Choroid plexus epithelial cell (primary cell): ENCODE measurements at regions not wholly inside any gene's neighbourhood (a gene's known extent, or its start where the extent isn't known, plus 50 kb on each side); places are given as distances from the start of the nearest gene placed in this dataset.

Experiments used
- DNase-seq: peaks from one replicate; pipeline ENCODE4 v3.0.0-alpha.2; 2010; ENCODE audit warnings: low read depth
- H3K4me3 ChIP-seq: 2 replicates; pipeline ENCODE4 v1.5.1; 2011; ENCODE audit warnings: low read depth, mild to moderate bottlenecking, control low read depth, low read length, moderate library complexity
- TF ChIP-seq, protein P1 (sequence below): conservative IDR thresholded peaks from 2 replicates; pipeline ENCODE4 v1.5.1; 2011; ENCODE audit warnings: low read depth, mild to moderate bottlenecking, control low read depth, inconsistent platforms, low read length, moderate library complexity

DNA sequence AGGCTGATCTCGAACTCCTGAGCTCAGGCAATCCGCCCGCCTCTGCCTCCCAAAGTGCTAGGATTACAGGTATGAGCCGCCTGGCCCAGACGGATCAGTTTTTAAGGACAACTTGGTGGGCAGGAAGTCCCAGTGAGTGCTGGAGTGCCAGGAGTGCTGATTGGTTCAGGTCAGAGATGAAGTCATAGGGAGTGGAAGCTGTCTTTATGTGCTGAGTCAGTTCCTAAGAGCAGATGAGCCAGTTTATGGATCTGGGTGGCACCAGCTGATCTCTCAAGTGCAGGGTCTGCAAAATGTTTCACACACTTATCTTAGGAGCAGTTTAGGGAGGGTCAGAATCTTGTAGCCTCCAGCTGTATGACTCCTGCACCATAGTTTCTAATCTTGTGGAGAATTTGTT lies 292.1 kb upstream of the ELAVL2 start:
- TF ChIP-seq, protein P1, sequence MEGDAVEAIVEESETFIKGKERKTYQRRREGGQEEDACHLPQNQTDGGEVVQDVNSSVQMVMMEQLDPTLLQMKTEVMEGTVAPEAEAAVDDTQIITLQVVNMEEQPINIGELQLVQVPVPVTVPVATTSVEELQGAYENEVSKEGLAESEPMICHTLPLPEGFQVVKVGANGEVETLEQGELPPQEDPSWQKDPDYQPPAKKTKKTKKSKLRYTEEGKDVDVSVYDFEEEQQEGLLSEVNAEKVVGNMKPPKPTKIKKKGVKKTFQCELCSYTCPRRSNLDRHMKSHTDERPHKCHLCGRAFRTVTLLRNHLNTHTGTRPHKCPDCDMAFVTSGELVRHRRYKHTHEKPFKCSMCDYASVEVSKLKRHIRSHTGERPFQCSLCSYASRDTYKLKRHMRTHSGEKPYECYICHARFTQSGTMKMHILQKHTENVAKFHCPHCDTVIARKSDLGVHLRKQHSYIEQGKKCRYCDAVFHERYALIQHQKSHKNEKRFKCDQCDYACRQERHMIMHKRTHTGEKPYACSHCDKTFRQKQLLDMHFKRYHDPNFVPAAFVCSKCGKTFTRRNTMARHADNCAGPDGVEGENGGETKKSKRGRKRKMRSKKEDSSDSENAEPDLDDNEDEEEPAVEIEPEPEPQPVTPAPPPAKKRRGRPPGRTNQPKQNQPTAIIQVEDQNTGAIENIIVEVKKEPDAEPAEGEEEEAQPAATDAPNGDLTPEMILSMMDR, result no peak
- no peak overlapping the region for H3K4me3 ChIP-seq
- DNase-seq, result no peak

DNA sequence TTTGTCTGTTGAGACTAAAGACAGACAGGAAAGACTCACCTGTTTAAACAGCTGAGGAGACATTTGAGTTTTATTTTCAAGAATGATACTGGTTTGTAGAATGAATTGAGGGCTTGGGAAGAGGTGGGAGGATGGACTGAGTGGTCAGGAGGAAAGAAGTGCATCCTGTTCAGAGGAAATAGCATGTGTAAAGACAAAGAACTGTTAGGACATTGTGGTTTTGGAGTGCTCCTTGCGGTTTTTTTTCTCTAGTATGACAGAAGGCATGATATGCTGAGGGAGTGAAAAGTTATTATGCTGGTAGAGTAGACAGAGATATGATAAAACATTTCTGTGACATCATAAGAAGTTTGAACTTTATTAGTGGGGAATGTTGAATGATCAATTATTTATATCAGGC lies 270.7 kb upstream of the ELAVL2 start:
- H3K4me3 ChIP-seq, result no peak overlapping the region
- DNase-seq, result no peak
- TF ChIP-seq, protein P1, result no peak

DNA sequence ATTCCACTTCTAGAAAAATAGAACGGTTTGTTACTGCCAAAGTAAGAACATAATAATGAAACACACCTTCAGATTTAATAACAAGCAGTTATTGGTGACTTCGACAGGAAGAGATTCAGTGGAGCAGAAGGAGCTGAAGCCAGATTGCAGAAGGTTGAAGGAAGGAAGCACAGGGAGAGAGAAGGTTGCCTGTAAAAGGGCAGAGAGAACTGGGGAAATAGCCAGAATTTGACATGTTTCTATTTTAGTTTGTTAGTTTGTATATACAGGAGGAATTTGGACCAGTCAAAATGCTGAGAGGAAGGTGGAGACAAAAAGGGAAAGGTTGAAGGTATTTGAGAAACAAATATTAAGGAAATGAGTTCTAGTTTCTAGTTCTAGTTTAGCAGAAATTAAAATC lies 269.2 kb upstream of the ELAVL2 start:
- H3K4me3 ChIP-seq, result no peak overlapping the region
- no peak for DNase-seq
- TF ChIP-seq, protein P1, result no peak

DNA sequence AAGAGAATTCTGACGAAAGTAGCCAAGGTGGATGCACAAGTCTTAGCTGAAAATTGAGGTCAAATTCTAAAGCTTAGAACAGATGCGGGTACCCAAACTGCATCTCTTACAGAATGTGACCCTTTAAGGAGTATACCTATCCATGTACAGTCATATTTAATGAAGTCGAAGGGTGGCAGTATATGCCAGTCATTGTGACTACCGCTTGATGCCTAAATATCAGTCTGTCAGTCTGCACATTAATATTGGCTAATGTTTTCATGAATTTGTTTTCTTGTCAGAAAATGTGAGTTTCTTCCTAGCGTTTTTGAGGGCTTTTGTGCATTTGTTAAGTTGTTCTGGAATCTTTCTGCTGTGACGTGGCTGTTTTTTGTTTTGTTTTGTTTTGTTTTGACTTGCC lies 264.5 kb upstream of the ELAVL2 start:
- DNase-seq, result no peak
- TF ChIP-seq, protein P1, result no peak
- H3K4me3 ChIP-seq, result no peak overlapping the region

DNA sequence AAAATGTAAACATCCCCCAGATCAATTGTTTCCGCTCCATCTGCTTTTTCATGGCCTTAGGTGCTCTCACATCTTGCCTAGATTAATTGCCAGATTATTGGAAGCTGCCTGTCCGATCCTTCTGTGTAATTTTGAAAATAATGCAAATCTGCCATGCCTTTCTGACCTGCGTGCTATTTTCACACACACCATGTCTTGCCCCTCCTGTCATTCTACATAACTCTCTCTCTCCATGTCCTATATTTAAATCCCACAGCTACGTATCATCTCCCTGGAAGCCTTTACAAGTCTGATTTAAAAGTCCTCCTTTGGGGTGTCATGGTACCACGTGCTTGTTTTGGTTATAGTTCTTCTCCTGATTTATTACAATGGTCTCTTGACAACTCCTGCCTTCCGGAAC lies 247.6 kb upstream of the ELAVL2 start:
- no peak overlapping the region for H3K4me3 ChIP-seq
- TF ChIP-seq, protein P1, result no peak
- no peak for DNase-seq

DNA sequence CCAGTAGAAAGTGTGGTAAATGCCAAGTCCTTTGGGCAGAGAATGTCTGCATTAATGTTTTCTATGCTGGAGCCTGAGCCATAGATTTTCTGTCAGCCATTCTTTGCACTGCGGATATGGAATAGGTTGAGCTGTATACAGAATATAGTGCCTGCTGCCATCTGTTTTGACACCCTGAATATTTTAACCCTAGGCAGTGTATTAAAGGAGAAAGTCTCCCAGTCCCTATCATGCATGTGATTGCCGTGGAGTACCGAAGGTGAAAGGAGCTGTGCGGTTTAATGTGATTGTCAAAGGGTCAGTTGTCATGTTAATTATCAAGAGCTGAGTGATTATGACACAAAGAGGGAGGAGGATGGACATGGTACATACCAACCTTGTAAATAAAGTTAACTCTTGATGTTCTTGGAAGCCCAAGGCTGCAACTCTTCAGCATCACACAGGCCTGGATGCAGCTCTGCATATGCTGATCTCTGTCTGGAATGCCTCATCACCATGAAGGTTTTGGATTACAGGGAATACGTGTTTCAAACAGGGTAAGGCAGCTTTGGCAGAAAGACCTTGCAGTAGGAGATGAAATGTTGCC lies 247.1 kb upstream of the ELAVL2 start:
- TF ChIP-seq, protein P1, result no peak
- no peak overlapping the region for H3K4me3 ChIP-seq

DNA sequence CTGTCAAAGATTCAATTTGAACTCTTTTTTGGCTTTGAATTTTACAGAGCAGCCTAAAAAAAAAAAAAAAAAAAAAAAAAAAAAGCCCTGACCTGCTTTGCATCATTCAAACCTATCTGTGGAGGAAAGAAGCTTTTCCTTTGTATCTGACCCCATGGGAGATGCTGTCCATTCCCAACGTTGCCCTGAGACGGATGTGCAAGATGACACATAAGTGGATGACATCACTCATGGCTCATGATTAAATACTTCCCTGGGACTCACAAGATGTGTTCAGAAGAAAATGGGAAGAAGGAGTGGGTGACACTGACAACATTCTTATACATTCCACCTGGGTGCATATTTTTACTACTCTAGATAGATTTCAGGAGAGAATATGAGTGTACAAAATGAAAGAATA lies 245.7 kb upstream of the ELAVL2 start:
- TF ChIP-seq, protein P1, result no peak
- H3K4me3 ChIP-seq, result no peak overlapping the region
- DNase-seq, result no peak

More for the DNA sequence above, 247.1 kb upstream of the ELAVL2 start:
- DNase-seq, result no peak
